Gastrocnemius medialis (tissue), 4 donors: ENCODE measurements at regions not wholly inside any gene's neighbourhood (a gene's known extent, or its start where the extent isn't known, plus 50 kb on each side); places are given as distances from the start of the nearest gene placed in this dataset.

Source experiments
- POLR2A ChIP-seq, 2 donors: fragments of 450-650 bp; IDR thresholded peaks; one replicate each; pipeline ENCODE4 v1.6.1; 2017; ENCODE audit warnings: antibody characterized with exemption in 2 of 2, mild to moderate bottlenecking in 2 of 2, moderate library complexity in 2 of 2
- TF ChIP-seq, protein P1 (sequence below), 5 experiments: fragments of 450-650 bp in 3 of 5; fragments of 200-600 bp in 2 of 5; sonication (generic) in 2 of 5; IDR thresholded peaks in 4 of 5; conservative IDR thresholded peaks in 1 of 5; 1 replicate in 4 of 5; 2 replicates in 1 of 5; pipeline ENCODE4 v1.5.1; 2016 to 2019; ENCODE audit warnings: antibody characterized with exemption in 5 of 5, mild to moderate bottlenecking in 3 of 5, moderate library complexity in 3 of 5

GRCh38 chr5:39825301-39825700, 400.5 kb upstream of the DAB2 start:
- TF ChIP-seq, protein P1, sequence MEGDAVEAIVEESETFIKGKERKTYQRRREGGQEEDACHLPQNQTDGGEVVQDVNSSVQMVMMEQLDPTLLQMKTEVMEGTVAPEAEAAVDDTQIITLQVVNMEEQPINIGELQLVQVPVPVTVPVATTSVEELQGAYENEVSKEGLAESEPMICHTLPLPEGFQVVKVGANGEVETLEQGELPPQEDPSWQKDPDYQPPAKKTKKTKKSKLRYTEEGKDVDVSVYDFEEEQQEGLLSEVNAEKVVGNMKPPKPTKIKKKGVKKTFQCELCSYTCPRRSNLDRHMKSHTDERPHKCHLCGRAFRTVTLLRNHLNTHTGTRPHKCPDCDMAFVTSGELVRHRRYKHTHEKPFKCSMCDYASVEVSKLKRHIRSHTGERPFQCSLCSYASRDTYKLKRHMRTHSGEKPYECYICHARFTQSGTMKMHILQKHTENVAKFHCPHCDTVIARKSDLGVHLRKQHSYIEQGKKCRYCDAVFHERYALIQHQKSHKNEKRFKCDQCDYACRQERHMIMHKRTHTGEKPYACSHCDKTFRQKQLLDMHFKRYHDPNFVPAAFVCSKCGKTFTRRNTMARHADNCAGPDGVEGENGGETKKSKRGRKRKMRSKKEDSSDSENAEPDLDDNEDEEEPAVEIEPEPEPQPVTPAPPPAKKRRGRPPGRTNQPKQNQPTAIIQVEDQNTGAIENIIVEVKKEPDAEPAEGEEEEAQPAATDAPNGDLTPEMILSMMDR (IDR thresholded peaks at IDR 0.05 in 4 of 5, conservative IDR thresholded peaks at IDR 0.05 in 1 of 5), result no peak
- TF ChIP-seq POLR2A (IDR thresholded peaks at IDR 0.05), result no peak
